ENCODE measurements at regions not wholly inside any gene's neighbourhood (a gene's known extent, or its start where the extent isn't known, plus 50 kb on each side); places are given as distances from the start of the nearest gene placed in this dataset.
"Not testable (repeated sequence)": the region's sequence is repeated elsewhere in the genome, so short reads cannot be mapped to it uniquely, and the experiment has no call there.

DNA sequence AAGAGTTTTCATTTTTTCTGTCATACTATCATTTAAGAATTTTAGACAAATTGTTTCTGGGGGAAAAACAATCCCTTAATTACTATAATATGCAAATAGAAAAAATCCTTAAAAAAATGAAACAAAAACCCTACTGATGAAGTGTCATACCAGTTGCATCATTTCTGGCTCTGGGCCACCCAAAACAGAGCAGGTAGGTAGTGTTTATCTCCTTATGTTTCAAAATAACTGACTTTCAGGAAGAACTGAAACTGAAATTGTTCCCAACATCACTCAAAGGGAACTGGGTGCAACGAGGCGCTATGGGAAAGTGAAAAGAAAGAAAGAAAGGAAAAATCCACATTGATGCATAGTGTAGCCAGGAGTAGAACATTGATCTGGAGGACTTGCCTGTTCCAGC is 653.1 kb upstream of the SOX9 start:
- DNase-seq, result no peak

DNA sequence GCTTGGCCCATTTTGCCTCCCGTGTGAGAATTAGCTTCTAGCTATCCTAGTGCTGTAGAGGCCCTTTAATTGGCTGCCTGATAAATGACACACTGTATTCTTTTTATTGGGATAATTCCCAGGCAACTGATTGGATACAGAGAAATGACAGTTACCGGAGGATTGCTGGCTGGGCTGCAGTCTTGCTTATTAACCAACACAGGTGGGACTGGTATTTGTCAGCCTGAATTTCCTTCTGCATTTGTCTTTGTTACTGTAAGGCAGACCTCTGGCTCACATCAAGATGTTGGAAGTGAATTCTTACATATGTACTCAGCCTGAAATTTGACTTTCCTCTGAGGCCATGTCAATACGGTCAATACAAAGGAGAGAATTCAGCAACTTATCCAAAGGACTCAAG is 650.8 kb upstream of the SOX9 start:
- DNase-seq, result no peak

DNA sequence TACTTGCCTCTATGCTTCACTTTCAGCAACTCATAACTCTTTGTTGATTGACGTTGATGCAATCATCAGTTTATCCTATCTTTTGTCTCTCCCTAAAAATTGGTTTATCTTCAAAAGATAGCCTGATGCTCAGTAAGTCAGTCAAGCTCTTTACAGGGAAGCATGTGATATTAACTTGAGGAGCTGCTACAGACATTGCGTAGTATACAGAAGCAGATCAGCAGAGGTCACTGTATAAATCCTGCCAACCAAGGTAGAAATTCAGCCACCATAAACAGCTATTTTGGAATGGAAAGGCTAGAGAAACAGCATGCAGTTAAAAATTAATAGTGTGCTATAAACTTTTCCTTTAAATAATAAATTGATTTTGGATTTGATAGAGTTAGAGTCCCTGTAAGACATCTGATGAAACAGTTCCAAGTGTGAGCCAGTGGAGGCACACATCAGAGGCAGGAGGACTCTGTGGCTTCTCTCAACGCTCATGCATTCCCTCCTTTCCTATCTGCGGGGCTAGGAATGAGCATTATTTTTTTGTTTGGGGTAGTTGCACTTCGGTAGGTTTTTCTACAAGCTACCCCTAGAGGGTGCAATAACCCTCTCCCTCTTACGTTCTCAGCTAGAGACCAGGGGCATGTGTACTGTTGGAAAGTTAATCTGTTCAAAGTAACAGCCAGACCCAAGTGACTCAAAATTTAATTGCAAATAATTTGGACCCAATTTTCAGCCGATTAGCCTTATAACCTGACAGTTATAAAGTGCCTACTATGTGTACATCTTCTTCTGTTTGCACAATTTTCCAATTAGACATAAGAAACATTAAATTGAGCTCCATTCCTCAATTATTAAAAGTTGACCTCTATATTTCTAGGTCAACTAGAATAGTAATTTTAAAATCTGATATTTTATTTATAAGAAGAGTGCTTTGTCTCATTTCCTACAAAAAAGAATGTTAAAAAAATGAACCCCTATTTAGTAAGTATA is 647.7 kb upstream of the SOX9 start:
- DNase-seq, result no peak

DNA sequence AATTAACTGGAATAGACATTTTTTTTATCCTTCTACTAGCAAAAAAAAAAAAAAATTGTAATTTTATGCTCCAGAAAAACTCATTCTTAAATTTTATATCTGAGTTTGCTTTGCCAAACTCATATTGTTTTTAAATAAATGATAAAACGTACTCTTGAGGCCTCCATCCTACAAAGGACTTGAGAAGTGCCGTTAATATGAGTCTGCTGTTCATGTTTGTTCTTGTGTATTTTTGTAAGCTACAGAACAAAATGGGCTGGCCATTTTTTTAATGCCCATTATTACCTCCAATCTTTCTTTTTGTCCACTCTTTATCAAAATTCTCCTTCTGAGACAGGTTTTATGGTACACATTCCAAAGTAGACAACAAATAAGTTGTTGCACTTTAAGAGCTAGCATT is 643.5 kb upstream of the SOX9 start:
- no peak for DNase-seq

DNA sequence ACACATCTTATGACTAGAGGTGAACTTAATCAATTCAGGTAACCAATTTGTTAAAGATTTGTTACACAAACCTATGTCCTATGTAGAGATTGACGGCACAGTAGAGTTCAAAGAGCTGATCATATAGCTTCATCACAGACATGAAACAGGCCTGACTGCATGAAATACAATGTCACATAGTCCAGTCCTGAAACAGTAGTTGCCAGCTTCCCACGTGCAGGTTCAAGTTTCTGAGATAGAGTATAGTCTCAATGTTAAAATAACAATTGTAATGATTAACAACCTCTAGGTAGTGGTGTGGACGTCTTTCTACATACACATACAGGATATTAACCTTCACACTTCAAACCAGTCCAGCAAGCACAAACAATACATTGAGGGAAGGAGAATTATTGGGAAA is 640.7 kb upstream of the SOX9 start:
- no peak for DNase-seq

DNA sequence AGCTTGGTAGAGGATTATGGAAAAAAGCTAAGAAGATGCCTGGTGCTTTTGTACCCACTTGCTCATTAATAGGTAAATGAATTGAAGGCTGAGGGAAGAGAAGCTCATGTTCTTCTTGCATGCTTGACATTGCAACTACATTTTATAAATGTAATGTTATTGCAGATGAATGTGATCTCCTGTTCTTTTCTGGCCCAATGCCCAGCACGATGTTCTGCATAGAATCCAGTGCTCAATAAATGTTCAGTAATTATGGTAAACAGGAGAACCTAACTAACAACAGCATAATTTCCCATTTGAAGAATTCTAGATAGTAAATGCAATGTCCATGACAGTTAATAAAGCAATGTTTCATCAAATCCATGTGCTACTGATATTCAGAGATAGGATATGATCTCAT is 638.2 kb upstream of the SOX9 start:
- no peak for DNase-seq

DNA sequence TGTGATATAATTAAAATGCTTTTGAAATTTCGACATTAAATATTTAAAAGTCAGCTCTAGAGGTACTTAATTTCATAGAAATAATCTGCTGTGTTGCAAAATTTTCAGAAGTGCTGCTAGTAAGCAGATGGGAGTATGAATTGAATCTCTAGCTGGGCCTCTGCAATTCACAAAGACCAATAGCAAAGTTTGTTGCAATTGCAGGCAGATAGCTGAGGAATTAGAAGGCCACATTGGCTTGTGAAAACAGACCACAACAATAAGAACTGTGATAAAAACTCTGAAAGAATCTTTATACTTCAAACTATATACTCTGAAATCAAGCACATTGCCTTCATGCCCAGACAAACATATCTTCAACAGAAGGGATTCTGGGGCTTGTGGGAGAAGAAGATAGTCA is 636.3 kb upstream of the SOX9 start:
- DNase-seq, result no peak

DNA sequence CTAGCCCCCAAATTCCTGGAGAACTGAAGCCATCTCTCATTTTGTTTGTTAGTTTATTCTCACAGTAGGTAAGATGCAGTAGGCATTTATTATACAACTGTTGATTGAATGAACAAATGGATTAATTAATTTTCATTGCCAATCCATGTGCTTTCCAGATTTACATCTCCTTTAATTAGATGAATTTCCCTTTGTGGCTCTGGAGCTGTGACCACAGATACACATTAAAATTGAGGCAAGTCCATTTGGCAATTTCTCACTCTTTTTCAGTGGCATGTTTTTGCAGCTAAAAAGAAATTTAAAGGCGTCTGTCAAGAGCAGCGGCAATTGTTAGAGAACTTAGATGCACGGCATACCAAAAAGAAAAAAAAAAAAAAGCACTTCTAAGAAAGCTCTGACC is 635.4 kb upstream of the SOX9 start:
- DNase-seq, result no peak

DNA sequence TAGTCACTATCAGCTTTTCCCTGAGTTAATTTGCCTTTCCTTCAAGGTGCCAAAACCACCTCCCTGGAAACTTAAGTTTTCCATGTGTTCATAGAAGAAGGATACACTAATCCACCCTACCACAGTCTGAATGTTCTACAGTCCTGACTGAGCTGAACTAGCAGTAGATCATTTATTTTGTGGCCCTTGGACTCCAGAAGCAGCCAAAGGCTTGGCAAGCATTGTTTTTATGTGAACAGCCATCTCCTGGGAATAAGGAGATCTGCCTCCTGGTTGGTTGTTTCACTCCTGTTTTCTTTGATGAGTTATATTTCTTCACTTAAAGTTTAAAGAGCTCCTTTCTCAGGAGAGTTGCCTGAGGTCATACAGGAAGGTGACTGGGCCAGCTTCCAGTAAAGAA is 634.6 kb upstream of the SOX9 start:
- DNase-seq, result no peak

DNA sequence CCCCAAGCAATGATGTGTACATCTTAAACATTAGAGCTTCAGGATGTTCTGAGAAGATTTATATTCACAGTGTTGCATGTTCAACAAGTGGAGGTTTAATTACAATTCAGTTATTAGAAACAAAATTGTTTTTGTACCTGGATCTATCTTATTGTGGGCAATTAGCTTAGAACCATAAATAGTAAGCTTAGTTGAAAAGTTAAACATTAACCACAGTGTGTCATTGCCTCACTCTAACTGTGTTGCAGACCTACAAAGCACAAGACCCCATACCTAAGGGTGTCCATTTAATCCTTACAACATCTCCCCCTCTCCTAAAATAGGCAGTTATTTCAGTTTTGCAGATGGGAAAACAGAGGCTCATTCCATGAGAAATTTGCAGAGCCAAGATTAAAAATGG is 632.0 kb upstream of the SOX9 start:
- no peak for DNase-seq

DNA sequence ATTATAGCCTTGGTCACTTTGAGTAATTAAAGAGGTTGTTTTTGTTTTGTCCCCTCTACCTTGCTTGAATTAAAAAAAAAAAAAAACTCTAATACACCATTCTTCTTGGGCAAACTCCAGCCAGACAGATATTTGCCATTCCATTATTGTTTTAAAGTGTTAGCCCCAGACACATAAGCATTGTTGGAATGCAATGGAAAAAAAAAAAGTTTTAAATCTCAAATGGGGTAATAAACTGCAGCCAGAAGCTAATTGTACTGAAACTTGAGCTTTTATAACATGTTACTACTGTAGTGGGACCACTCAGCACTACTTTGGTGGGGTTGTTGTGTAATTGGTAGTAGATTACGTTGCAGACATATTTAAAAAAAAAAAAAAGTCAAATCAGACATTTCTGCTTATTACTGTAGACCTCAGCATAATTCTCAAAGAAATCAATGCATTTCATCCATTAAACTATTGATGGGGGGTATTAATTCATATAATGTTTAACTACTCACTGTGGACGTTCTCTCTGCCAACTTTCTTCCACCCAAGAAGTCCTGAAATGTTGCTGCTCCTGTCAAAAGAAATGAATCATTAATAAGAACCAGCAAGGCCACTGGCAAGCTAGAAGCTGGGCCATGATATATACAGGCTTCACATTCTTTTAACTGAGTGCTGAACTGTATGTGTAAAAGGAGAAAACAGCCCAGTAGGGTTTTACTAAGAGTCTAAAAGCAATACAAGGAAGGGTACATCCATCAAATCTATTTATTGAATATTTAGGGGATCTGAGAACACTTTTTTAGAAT is 626.6 kb upstream of the SOX9 start:
- DNase-seq, result no peak

DNA sequence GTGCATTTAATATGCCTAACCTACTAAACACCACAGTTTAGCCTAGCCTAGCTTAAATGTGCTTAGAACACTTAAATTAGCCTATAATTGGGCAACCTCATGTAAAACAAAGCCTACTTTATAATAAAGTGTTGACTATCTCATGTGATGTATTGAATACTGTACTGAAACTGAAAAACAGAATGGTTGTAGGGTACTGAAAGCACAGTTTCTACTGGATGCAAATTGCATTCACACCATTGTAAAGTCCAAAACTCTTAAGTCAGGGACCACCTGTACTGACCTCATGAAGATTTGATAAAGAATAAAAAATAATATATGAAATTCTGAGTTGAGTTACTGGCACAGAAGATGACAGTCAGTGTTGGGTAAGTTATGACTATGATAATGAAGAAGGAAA is 625.4 kb upstream of the SOX9 start:
- no peak for DNase-seq

DNA sequence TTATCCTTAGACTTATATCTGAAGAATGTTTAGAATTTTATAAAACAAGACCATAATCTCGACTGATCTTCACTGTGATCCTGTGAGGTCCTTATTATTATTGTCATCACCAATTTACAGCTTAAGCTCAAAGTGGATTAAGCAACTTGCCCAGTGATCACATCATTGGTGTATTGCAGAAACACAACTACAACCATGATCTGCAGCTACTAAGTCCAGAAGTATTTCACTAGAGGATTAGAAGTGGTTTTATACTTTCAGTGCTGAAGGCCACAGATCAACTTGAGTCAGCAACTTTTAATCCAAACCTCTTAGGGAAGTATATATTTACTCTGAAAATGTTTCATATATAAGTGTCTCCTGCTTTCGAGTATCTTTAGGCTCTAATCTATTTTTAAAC is 624.3 kb upstream of the SOX9 start:
- DNase-seq, result no peak

DNA sequence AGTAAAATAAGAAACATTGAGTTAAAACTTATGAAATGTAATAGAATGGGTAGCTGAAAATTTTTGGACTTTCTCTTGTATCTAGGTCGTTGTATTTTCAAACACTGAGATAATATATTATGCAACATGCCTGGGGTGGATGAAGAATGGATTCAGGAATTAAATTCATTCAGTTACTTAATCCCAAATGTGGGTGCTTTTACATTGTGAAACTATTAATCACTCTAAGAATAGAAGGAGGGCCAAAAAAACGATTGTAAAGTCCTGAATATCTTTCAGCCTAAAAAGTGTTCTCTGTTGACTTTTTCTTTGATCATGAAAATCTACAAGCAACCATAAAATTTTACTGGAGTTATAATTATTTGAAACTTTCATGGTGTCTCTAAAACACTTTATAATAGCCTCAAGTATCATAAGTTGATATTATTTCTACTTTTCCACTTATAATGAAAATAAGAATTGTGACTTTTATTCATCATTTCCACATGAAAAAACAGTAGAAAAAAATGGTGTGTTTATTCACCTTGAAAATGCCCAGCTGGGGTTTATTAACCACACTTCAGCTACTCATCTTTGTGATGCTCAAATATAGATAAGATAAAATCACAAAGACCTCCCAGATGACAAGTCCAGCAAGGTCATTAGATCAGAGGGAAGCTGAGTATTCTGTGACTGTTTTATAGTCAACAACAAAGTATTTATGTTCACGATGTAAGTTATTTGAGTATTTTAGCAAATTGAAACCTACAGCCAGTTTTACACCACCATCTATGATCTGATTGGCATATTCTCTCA is 619.9 kb upstream of the SOX9 start:
- no peak for DNase-seq

DNA sequence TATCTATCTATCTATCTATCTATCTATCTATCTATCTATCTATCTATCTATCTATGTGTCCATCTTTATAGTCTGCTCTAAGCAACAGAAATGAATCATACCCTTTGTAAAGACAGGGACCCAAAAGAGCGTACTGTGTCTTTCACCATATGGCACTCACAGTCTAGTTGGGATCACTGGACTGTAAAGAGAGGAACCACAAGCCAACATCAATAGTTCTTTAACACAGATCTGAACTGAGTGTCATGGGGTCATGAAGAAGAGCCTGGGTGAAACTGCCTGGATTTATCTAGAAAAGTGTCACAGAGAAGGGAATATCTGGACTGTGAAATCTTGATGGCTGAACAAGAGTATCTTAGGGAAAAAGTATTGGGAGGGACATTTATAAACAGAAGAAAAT is 619.1 kb upstream of the SOX9 start:
- DNase-seq, result no peak

DNA sequence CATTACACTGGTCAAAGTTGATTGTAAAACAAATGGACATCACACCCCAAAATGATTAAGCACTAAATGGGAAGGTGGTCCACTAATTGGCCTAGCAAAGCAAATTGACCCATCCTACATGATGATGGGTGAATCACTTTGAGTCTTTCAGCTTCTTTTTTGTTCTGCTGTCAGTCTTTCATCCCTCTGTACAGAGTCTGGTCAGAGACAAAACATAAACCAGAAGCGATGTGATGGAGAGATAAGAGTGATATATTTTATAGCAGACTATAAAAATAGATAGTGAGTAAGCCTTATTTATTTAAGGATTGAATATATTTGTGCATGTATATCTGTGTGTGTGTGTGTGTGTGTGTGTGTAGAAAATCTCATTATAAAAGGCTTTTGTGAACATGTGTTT is 618.4 kb upstream of the SOX9 start:
- DNase-seq, result no peak

DNA sequence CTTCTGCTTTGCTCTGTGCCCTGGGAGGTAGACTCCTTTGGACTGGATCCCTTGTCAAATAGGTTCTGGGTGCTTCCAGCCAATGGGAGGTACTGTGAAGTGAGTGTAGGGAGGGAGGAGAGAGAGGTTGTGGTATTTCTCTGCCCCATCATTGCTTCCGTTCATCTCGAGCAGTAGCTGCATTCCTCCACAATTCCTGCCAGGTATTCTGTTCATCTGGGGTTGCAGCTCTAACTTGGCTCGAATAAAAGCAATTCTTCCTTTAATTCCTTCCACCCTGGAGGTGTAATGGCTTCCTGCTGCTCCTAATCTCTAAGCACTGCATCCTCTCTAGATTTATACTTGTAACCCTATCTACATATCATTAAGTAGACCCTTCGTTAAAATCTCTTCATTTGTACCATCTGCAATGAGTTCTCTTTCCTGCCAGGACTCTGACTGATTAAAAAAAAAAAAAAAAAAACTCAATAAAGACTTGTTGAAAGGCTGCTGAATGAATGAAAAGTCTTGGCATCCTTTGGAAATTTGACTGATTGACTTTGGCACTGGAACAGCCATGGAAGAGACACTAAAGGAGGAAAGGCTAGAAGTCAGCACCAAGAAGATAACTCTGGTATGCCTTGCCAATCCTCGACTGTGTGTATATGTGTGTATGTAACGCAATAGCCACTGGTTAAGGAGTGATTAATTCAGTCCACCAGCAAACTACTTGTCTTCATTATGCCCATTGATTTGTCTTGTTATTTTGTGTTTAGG is 616.9 kb upstream of the SOX9 start:
- DNase-seq, result no peak

DNA sequence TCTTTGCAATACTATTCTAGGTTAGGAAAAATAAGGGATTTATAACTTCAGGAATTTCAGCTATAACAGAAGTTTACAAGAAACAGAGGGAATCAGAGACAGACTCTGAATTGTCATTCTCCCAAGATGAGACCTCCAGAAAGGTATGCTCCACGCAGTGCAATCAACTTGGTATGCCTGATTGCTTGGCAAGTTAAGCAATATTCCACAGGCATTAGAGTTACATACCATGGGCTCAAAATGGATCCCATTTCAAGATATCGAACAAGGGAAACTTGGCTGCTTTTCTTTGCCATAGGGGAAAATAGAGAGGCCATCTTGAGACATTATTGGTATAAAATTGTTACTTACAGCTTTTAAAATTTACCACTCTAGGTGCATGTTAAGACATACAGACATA is 615.6 kb upstream of the SOX9 start:
- no peak for DNase-seq

DNA sequence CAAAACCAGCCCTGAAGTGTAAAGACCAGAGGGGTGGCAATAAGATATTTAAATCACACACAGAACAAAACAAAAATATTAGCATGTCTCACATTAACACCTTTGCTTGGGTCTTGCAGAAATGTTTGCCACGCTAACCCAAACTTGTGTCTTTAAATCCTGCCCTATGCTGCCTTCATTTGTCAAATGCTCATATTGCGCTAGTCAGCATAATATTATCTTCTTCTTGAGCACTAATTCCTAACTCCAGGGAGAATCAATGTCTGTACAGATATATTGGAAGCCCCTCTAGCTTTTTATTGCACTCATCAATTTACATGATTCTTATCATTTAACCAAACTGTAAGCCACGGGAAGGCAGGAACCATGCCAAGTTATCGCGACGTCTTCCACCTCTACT is 614.8 kb upstream of the SOX9 start:
- no peak for DNase-seq

DNA sequence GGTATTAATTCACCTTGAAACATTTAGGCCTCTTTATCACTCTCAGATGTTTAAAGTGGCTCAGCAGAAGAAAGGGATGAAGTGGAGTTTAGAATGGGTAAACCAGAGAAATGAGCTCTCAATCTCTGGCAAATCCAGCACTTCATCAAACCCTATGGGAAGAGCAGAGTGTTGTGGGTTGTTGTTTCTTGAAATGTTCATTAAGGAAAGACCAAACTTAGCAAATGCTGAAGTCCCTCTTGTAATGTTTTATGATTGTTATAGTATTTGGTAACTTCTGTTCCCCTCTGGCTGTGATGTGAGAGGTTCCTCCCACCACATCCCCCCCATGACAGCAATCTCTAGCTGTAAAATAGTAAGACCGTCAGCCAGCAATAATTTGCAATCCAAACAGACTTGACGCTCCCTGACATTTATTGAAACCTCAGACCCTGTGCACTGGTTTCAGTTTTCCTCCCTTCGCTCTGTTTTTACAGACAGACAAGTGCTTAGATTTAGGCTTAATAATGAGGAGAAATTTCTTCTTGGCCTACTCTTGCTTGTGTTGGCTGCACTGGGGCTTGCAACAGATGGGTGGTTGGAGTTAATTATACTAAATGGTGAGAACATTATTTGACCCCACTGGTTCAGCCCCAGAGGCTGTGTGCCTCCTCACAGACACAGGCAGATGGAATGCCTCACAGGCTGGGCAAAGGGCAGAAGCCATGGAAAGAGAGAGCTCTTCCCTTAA is 609.4 kb upstream of the SOX9 start:
- DNase-seq, result no peak

DNA sequence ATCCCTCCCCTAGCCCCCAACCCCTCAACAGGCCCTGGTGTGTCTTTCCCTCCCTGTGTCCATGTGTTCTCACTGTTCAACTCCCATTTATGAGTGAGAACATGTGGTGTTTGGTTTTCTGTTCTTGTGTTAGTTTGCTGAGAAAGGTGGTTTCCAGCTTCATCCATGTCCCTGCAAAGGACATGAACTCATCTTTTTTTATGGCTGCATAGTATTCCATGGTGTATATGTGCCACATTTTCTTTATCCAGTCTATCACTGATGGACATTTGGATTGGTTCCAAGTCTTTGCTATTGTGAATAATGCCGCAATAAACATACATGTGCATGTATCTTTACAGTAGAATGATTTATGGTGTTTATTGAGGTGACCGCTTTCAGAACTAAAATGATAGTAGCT is 607.1 kb upstream of the SOX9 start:
- not testable (repeated sequence) for DNase-seq

DNA sequence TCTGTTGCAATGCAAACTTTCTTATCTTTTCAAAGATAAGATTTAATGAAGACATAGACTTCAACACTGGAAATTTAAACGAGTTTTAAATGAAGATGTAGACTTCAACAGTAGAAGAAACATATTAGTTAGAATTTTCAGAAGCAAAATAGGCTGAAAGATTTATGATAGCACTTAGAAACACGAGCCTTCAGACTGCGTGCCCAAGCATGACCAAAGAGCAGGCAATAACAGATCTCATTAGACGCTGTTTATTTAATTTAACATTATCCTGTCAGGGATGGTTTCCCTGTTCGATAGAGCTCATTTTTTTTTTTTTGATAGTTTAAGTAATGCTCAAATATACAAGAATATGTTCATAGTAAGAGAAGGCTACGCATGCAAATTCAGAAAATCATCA is 604.7 kb upstream of the SOX9 start:
- no peak for DNase-seq
